ENCODE measurements at regions not wholly inside any gene's neighbourhood (a gene's known extent, or its start where the extent isn't known, plus 50 kb on each side); places are given as distances from the start of the nearest gene placed in this dataset.
"Not testable (repeated sequence)": the region's sequence is repeated elsewhere in the genome, so short reads cannot be mapped to it uniquely, and the experiment has no call there.

GRCh38 chr2:166651991-166652390 is 157.9 kb upstream of the SCN7A start:
- H3K4me1 ChIP-seq: no peaks in the 10 kb centered on the region
- H3K4me3 ChIP-seq: no peak overlapping the region
- H3K36me3 ChIP-seq: no peaks in the 10 kb centered on the region
- no peaks in the 10 kb centered on the region for H3K27me3 ChIP-seq
- no peaks in the 10 kb centered on the region for H3K9me3 ChIP-seq
- no peak overlapping the region for H3K9ac ChIP-seq
- no peak overlapping the region for H3K27ac ChIP-seq
- H4K20me1 ChIP-seq: no peaks in the 10 kb centered on the region
- TF ChIP-seq Cebpa-rat (IDR thresholded peaks at IDR 0.05): no peak
- no peak overlapping the region for H3K4me2 ChIP-seq

GRCh38 chr2:166651080-166651675 is 157.1 kb upstream of the SCN7A start:
- H4K20me1 ChIP-seq: no peaks in the 10 kb centered on the region
- no peak overlapping the region for H3K27ac ChIP-seq
- TF ChIP-seq Cebpa-rat (IDR thresholded peaks at IDR 0.05): no peak
- H3K4me1 ChIP-seq: no peaks in the 10 kb centered on the region
- H3K9me3 ChIP-seq: no peaks in the 10 kb centered on the region
- H3K9ac ChIP-seq: no peak overlapping the region
- H3K4me2 ChIP-seq: no peak overlapping the region
- no peak overlapping the region for H3K4me3 ChIP-seq
- no peaks in the 10 kb centered on the region for H3K27me3 ChIP-seq
- no peaks in the 10 kb centered on the region for H3K36me3 ChIP-seq

GRCh38 chr2:166647935-166648334 is 153.9 kb upstream of the SCN7A start:
- H3K4me3 ChIP-seq: no peak overlapping the region
- no peak overlapping the region for H3K9ac ChIP-seq
- no peaks in the 10 kb centered on the region for H3K27me3 ChIP-seq
- H3K9me3 ChIP-seq: no peaks in the 10 kb centered on the region
- H3K4me2 ChIP-seq: no peak overlapping the region
- no peaks in the 10 kb centered on the region for H3K36me3 ChIP-seq
- H3K4me1 ChIP-seq: no peaks in the 10 kb centered on the region
- no peak overlapping the region for H3K27ac ChIP-seq
- H4K20me1 ChIP-seq: no peaks in the 10 kb centered on the region
- no peak for TF ChIP-seq Cebpa-rat (IDR thresholded peaks at IDR 0.05)

- Histone ChIP-seq H4K20me1 (no peaks in the 10 kb centered on the region), H3K27me3 (no peaks in the 10 kb centered on the region), H3K4me2 (no peak overlapping the region), H3K4me1 (no peaks in the 10 kb centered on the region), H3K9ac (no peak overlapping the region), H3K27ac (no peak overlapping the region), H3K9me3 (peaks cover 7% of the 10 kb centered on the region; the same call in 1 of the 2 replicates), H3K4me3 (no peak overlapping the region), H3K36me3 (no peaks in the 10 kb centered on the region)
- no peak for TF ChIP-seq Cebpa-rat (IDR thresholded peaks at IDR 0.05)
These were observed 149.9 kb upstream of the SCN7A start for GRCh38 chr2:166643980-166644379.

GRCh38 chr2:166641516-166641915 is 147.5 kb upstream of the SCN7A start:
- H3K36me3 ChIP-seq: not testable (repeated sequence)

GRCh38 chr2:166637051-166637450 is 143.0 kb upstream of the SCN7A start:
- no peak overlapping the region for H3K4me3 ChIP-seq
- H3K36me3 ChIP-seq: no peaks in the 10 kb centered on the region
- no peaks in the 10 kb centered on the region for H4K20me1 ChIP-seq
- no peak overlapping the region for H3K4me2 ChIP-seq
- no peaks in the 10 kb centered on the region for H3K27me3 ChIP-seq
- H3K27ac ChIP-seq: no peak overlapping the region
- peaks cover 8% of the 10 kb centered on the region; the same call in 1 of the 2 replicates for H3K9me3 ChIP-seq
- no peak for TF ChIP-seq Cebpa-rat (IDR thresholded peaks at IDR 0.05)
- no peak overlapping the region for H3K9ac ChIP-seq
- peaks cover 12% of the 10 kb centered on the region for H3K4me1 ChIP-seq

More at GRCh38 chr2:166641516-166641915, 147.5 kb upstream of the SCN7A start:
- not testable (repeated sequence) for H3K9ac ChIP-seq, H3K27me3 ChIP-seq, H3K9me3 ChIP-seq, H3K27ac ChIP-seq, H4K20me1 ChIP-seq, H3K4me1 ChIP-seq, H3K4me3 ChIP-seq, H3K4me2 ChIP-seq

GRCh38 chr2:166634706-166635105 is 140.7 kb upstream of the SCN7A start:
- H3K27ac ChIP-seq: no peak overlapping the region
- H3K4me1 ChIP-seq: peaks cover 21% of the 10 kb centered on the region
- H3K27me3 ChIP-seq: no peaks in the 10 kb centered on the region
- H3K9ac ChIP-seq: no peak overlapping the region
- TF ChIP-seq Cebpa-rat (IDR thresholded peaks at IDR 0.05): no peak
- H3K4me3 ChIP-seq: no peak overlapping the region
- H3K4me2 ChIP-seq: no peak overlapping the region
- H3K9me3 ChIP-seq: peaks cover 7% of the 10 kb centered on the region; the same call in 1 of the 2 replicates
- no peaks in the 10 kb centered on the region for H3K36me3 ChIP-seq
- H4K20me1 ChIP-seq: no peaks in the 10 kb centered on the region

- H3K27ac ChIP-seq: peak overlapping the region; percentile 33; the same call in 1 of the 2 replicates
- H3K9ac ChIP-seq: no peak overlapping the region
- H3K4me2 ChIP-seq: peak overlapping the region; percentile 47
These were observed 138.6 kb upstream of the SCN7A start for GRCh38 chr2:166632616-166633015.

GRCh38 chr2:166628478-166629136 is 134.6 kb upstream of the SCN7A start:
- peak overlapping the region; percentile 45; the same call in 1 of the 2 replicates for H3K4me3 ChIP-seq
- TF ChIP-seq Cebpa-rat (IDR thresholded peaks at IDR 0.05): no peak
- H3K4me1 ChIP-seq: peaks cover 45% of the 10 kb centered on the region
- H3K27ac ChIP-seq: peak overlapping the region; percentile 90
- H3K27me3 ChIP-seq: no peaks in the 10 kb centered on the region
- H3K9ac ChIP-seq: peak overlapping the region; percentile 52
- H3K36me3 ChIP-seq: no peaks in the 10 kb centered on the region
- H3K4me2 ChIP-seq: peak overlapping the region; percentile 85
- peaks cover 25% of the 10 kb centered on the region for H3K9me3 ChIP-seq
- H4K20me1 ChIP-seq: no peaks in the 10 kb centered on the region

More at GRCh38 chr2:166632616-166633015, 138.6 kb upstream of the SCN7A start:
- Histone ChIP-seq H3K4me1 (peaks cover 42% of the 10 kb centered on the region), H3K4me3 (no peak overlapping the region), H3K36me3 (no peaks in the 10 kb centered on the region), H3K27me3 (no peaks in the 10 kb centered on the region), H4K20me1 (no peaks in the 10 kb centered on the region), H3K9me3 (peaks cover 7% of the 10 kb centered on the region; the same call in 1 of the 2 replicates)
- TF ChIP-seq Cebpa-rat (IDR thresholded peaks at IDR 0.05): no peak

- no peaks in the 10 kb centered on the region for H3K36me3 ChIP-seq
- peak overlapping the region; percentile 52; the same call in 1 of the 2 replicates for H3K9ac ChIP-seq
- H3K27ac ChIP-seq: peak overlapping the region; percentile 90
- H3K4me3 ChIP-seq: peak overlapping the region; percentile 45; the same call in 1 of the 2 replicates
- H3K9me3 ChIP-seq: peaks cover 26% of the 10 kb centered on the region
- H3K4me2 ChIP-seq: peak overlapping the region; percentile 85
- H3K27me3 ChIP-seq: no peaks in the 10 kb centered on the region
- peaks cover 41% of the 10 kb centered on the region for H3K4me1 ChIP-seq
- H4K20me1 ChIP-seq: no peaks in the 10 kb centered on the region
- TF ChIP-seq Cebpa-rat (IDR thresholded peaks at IDR 0.05): no peak
These were observed 133.8 kb upstream of the SCN7A start for GRCh38 chr2:166627893-166628292.
